ENCODE measurements at regions not wholly inside any gene's neighbourhood (a gene's known extent, or its start where the extent isn't known, plus 50 kb on each side); places are given as distances from the start of the nearest gene placed in this dataset.

DNA sequence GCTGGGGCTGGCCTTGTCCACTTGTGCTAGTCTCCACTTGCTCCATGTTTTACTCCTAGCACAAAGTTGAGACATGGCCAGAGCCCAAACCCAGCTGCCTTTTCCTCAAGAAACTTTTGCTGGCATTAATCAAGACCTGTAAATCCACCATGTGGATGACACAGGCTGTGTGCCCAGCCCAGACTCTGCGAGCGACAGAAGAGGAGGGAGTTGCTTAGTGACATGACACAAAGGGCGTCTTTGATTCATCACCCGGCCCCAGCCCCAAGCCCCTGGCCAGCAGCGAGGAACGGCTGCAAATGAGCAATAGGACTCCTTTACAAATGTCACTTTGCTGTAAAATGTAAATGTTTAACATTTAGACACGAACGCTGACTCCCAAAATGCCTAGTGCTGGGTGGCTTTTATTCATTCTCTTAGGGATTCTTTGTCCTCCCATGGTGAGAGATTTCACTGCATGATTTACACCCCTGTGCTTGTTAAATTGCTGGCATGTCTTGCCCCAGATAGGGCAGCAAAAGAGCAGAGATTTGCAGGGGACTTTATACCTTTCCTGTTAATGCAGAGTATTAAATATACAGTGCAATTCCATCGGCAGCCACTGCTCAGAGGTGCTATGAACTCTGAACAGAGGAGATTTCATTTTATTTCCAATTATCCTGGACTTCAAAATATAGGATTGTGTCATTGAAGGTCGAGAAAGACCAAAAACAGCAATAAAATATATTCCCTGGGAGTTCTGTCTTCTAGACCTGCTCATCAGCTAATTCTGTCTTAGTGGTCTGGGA lies 263.6 kb upstream of the NCAM1 start:
- TF ChIP-seq, protein P1, sequence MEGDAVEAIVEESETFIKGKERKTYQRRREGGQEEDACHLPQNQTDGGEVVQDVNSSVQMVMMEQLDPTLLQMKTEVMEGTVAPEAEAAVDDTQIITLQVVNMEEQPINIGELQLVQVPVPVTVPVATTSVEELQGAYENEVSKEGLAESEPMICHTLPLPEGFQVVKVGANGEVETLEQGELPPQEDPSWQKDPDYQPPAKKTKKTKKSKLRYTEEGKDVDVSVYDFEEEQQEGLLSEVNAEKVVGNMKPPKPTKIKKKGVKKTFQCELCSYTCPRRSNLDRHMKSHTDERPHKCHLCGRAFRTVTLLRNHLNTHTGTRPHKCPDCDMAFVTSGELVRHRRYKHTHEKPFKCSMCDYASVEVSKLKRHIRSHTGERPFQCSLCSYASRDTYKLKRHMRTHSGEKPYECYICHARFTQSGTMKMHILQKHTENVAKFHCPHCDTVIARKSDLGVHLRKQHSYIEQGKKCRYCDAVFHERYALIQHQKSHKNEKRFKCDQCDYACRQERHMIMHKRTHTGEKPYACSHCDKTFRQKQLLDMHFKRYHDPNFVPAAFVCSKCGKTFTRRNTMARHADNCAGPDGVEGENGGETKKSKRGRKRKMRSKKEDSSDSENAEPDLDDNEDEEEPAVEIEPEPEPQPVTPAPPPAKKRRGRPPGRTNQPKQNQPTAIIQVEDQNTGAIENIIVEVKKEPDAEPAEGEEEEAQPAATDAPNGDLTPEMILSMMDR (IDR thresholded peaks at IDR 0.05), result no peak
- TF ChIP-seq POLR2A (IDR thresholded peaks at IDR 0.05), result no peak
